GM18499 (cell line): ENCODE measurements at regions not wholly inside any gene's neighbourhood (a gene's known extent, or its start where the extent isn't known, plus 50 kb on each side); places are given as distances from the start of the nearest gene placed in this dataset.

ENCODE experiments used
- ATAC-seq: cut with Tn5 transposase; IDR thresholded peaks from one replicate; pipeline ENCODE4 v1.9.1; 2021; ENCODE audit warnings: moderate number of reproducible peaks; ENCODE audit not compliant: insufficient read depth, unreplicated experiment

GRCh38 chr2:223500709-223501108 is 101.5 kb downstream of the SCG2 start:
- no peak for ATAC-seq

DNA sequence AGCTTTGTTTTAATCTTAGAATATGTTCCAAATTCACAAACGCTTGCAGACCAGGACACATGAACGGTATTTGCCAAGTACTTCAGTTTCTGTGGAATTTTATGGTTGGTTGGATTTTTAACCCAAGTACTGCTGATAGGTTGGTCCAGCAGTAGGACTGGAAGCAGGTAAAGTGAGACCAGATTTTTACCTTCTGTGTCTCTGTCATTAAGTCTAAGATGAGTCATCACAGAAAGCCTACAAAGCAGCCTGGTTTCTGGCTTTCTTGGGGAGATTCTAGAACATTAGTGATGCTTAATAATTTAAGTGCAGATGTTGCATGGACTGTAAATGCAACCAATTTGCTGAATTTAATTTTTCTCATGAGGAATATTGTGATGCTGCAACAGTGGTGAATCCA is 100.5 kb downstream of the SCG2 start:
- ATAC-seq = no peak

- ATAC-seq = no peak
These were observed 98.4 kb downstream of the SCG2 start for GRCh38 chr2:223503746-223504145.

DNA sequence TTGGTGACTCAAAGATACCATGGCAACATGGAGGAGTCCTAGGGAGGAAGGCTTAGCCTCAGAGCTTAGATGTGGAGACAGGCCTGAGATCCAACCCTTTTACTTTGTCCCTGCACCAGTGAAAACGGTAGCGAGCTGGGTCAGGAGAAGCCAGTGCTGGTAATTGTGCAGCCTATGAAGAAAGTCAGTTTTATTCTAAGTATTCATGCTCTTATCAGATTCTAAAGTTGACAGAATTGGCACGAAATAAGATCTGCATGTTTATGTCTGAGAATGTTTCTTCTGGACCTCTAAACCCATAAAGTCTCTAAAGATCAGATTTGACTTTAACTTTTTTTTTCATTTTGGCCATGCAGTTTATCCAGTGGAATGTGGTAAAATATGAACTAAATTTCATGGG is 93.8 kb downstream of the SCG2 start:
- ATAC-seq = no peak

DNA sequence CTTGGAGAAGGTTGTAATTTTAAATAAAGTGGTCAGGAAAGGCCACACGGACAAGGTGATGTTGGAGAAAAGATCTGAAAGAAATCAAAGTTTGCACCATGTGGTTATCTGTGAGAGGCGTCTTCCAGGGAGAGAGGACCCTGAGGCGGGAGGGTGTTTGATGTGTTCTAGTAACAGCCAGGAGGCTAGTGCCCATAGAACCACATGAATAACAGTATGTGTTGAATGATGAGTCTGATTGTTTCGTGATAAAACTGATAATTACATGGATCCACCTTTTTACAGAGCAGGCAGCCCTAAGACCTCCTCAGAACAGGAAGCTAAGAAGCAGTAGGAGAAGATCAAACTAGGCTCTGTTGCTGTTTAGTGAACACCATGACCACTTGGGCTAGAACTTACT is 91.4 kb downstream of the SCG2 start:
- ATAC-seq = no peak

DNA sequence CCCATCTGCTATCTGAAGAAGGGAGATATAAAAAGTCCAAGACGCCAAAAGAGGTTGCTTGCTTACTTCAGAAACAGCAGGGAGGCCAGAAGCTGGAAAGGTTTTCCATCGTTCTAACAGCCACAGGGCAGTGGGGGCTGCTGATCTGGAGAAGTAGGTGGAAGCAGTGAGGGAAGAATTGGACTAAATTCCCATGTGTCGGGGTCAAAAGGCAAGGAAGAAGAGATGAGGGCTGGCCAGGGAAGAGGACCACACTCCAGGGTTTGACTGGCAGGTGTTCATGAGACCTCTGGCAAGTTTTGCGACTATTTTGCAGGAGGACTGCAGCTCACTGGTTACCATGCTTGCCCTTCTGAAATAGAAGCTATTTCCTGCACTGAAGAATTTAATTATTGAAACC is 91.0 kb downstream of the SCG2 start:
- no peak for ATAC-seq

DNA sequence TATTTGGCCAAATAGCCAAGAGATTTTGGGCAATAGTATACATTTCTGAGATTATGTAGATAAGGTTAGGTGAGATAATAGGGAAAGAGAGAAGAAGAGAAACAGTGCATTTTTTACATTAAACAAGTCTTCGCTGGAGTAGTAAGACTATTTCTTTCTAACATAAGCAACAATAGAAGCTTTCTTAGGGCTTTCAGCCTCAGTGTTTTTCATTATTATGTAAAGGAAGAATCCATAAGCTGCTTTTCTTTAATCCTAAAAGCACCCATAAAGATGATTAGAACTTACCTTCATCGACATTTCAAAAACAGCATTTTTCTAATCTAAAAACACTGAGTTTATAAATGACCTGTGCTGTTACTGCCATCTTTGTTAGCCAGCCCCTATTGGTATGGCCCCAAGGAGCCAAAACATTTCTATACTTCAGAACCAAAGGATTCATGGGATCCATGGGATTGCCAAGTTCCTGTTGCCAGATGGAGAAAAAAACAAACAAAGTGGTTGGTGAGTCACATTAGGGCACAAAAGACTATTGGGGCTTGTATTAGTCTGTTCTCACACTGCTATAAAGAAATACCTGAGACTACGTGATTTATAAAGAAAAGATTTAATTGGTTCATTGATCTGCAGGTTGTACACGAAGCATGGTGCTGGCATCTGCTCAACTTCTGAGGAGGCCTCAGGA is 88.2 kb downstream of the SCG2 start:
- no peak for ATAC-seq

- no peak for ATAC-seq
These were observed 82.7 kb downstream of the SCG2 start for GRCh38 chr2:223519471-223519870.

DNA sequence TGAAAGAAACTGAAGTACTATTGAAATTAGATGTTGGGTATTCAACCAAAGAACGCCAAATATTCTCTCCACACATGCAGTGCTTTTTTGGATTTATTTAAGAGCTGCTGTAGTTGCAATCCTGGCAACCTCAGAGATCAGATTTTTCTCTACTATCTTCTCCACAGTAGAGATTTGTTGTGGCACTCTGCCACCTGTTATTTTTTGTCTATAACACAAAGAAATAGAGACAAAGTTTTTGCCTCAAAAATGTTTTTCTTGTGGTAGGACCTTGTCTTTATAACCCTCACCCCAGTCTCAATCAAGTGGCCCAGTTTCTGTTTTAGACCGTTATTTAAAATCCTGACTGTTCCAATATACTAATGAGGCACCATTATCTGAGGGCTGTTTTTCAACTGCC is 79.4 kb downstream of the SCG2 start:
- no peak for ATAC-seq

DNA sequence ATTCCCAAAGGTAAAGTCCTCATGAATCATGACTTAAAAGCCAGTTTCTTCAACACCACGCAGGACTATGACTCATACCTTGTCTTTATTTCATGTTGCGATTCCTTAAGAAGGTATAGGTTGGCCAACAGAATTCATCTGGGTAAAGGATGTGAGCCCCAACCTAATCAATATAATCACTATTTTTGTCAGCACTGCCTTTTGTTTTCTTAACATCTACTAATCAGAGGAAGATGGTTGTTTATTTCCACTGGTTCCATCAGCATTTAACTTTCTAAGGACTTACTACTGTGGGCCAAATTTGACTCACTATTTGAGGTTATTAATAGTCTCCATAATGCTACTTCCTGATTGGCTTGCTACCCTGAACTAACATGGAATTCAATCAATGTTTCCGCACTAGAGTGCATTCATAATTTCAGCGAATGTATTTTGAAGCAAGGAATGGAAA is 78.6 kb downstream of the SCG2 start:
- no peak for ATAC-seq

DNA sequence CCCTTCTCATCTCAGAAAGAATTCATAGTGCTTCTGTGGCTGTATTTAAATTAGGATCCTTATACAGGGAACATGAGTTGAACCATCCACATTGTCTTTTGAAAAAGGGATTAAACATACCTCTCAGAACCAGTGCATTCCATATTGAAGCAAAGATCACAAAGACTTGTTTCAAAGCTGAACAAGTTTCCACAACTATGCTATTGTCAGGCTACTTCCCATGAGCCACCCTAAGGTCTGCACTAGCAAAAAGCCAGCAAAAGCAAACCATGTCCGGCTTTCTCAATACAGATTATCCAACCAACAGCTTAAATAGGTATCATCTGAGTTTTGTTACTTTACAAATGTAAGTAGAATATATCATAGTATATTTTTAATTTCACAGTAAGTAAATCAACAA is 78.1 kb downstream of the SCG2 start:
- no peak for ATAC-seq

DNA sequence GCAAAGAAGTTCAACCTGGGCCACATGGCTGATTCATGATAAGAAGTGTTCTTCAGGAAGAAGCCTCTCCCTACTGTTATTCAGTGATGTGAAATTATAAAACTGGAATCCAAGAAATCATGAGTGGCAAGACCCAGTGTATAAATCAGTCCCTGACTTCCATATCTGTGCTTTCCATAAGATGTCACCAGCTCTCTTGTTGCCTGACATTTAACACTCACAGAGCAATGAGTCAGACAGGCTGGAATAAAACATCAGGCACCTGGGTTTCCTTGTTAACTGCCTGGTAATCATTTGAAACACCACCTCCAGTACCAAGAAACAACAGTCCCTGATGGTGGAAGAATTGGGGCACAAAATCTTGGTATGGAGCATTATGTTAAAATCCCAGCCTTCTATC is 76.1 kb downstream of the SCG2 start:
- ATAC-seq = no peak

DNA sequence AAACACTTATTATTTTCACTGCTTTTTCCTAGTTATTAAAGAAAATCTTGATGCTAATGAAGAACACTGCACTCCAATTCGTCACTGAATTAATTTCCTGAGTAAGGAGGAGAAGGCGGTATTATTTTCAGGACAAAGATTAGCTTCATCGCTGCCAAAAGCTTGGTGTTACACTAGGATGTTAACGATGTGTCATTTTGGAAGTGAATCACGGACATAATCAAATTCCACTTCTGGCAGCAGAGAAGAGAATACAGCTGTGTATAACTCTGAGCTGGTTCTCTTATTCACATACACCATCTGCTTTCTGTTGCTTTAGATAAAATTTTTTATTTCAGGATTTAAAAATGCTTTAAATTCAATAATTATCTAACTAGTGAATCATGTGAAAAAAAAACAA is 74.1 kb downstream of the SCG2 start:
- no peak for ATAC-seq

GRCh38 chr2:223529696-223530095 is 72.5 kb downstream of the SCG2 start:
- ATAC-seq = no peak

DNA sequence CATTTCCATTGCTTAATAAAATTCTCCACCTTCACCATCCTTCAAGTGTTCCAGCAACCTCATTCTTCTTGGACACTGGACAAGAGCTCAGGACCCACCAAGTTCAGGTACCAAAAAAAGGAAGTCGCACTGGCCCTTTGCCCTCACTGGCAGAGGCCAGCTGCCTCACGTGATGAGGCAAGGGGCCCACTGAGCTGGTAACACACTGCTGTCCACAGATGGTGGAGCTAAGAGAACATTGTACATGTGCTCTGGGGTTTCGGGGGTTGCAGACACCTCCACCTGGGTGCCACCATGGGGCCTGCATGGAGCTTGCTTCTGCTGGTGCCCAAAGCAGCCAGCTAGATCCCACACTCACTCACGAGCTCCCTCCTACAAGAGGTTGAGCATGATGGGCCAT is 71.3 kb downstream of the SCG2 start:
- no peak for ATAC-seq

- no peak for ATAC-seq
These were observed 70.0 kb downstream of the SCG2 start for GRCh38 chr2:223532161-223532560.

- no peak for ATAC-seq
These were observed 69.4 kb downstream of the SCG2 start for GRCh38 chr2:223532712-223533111.

DNA sequence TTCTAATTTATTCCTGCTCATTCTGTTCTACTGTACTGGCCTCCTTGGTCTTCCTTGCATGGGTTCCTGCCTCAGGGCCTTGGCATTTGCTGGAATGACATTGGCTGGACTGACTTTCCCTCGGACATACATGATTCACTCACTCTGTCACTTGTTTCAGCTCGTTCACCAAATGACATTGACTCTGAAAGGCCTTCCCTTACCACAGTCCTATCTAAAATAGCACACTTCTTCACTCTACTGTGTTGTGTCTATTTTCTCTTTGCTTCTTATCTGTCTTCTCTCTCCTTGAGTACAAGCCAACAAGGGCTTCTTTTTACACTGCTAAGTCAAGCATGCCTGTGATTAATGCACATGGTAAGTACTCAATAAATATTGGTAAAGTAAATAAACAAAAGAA is 65.6 kb downstream of the SCG2 start:
- no peak for ATAC-seq

GRCh38 chr2:223537115-223537514 is 65.0 kb downstream of the SCG2 start:
- ATAC-seq = no peak

DNA sequence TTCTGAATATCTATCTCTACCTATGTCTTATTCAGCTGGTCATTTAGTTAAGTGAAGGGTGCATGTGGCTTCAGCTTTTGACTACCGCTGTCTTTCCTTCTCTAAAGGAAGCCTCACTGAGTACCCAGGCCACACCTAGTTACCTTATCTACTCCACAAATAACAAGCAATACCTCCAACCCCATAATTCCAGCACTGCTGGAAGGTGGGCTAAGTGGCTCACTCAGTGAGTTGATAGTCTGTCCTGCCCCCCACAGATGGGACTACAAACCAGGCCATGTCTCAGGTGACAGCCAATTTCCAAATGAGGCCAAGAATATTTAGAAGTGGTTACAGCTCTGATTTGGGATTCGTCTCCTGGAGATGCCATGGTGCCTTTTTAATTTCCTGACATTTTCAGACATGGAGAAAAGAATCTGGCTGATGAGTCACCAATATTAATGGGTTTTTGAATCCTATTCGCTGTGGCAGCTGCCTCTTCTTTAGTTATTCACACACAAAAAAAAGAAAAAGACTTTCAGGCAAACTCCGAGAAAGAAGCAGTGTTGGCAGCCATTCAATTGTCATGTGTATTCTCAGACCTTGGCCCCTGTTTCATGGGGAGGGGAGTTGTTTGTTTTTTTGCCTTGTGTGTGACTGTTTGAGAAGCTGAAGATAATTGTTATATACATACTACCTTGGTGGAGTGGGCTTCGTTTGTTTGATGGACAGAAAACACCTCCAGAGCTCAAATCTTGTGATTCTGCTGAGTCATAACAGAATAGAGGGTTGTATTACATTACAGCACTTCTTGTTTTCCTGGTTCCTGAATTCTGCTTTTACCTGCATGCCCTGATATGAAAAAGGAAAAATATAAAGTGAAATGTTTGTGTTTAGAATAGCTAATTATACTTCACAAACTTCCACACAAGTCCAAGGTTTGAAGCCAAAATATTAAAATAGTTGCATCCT is 64.2 kb downstream of the SCG2 start:
- no peak for ATAC-seq

DNA sequence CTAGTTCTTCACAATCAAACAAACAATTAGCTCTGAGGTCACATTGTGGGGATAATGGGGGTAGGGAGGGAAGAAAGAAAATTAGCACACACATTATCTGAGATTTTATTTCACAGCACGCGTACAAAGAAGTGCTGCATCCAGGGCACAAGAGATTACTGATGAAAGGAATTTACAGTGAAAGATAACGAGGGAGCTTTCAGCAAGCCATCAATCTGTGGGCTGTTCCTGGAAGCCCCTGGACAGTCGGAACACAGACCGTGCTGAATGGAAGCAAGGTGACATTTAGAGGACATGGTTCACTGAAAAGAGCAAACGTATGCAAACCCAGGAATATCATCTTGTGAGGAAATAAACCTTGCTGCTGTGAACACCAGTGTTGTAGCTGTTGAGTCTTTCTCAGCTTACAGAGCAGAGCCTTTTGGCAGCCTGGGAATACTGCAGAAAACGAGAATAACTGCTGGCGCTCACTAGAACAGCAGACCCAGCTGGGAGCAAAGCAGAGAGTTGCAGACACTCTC is 63.2 kb downstream of the SCG2 start:
- no peak for ATAC-seq
